GM06990 (cell line): ENCODE measurements at regions not wholly inside any gene's neighbourhood (a gene's known extent, or its start where the extent isn't known, plus 50 kb on each side); places are given as distances from the start of the nearest gene placed in this dataset.

ENCODE experiments used
- DNase-seq: peaks from one replicate; pipeline ENCODE4 v3.0.0-alpha.2; 2011; ENCODE audit not compliant: insufficient read length; ENCODE audit errors: extremely low read depth
- H3K27me3 ChIP-seq: replicated peaks from 2 replicates; pipeline ENCODE4 v1.6.0; 2011; ENCODE audit warnings: low read length; ENCODE audit not compliant: control insufficient read depth, insufficient read depth
- H3K36me3 ChIP-seq: 2 replicates; pipeline ENCODE4 v1.5.1; 2011; ENCODE audit warnings: low read length; ENCODE audit not compliant: control insufficient read depth, insufficient read depth
- H3K4me3 ChIP-seq: replicated peaks from 2 replicates; pipeline ENCODE4 v1.5.1; 2011; ENCODE audit warnings: low read depth, mild to moderate bottlenecking, control low read depth, low read length
- CTCF ChIP-seq: IDR thresholded peaks from 2 replicates; pipeline ENCODE4 v1.5.1; 2011; ENCODE audit warnings: low read length, control low read depth, mild to moderate bottlenecking, inconsistent platforms; ENCODE audit not compliant: insufficient read depth, poor library complexity, severe bottlenecking

- no peak for DNase-seq
- Histone ChIP-seq H3K36me3 (no peaks in the 10 kb centered on the region), H3K27me3 (no peaks in the 10 kb centered on the region; the same call in none of the 2 replicates), H3K4me3 (no peak overlapping the region)
- no peak for TF ChIP-seq CTCF
These were observed 97.3 kb downstream of the CTTN start for GRCh38 chr11:70495351-70496310.

GRCh38 chr11:70496591-70497535, 98.5 kb downstream of the CTTN start:
- Histone ChIP-seq H3K36me3 (no peaks in the 10 kb centered on the region), H3K4me3 (no peak overlapping the region), H3K27me3 (no peaks in the 10 kb centered on the region; the same call in none of the 2 replicates)
- DNase-seq, result no peak
- TF ChIP-seq CTCF, result no peak

GRCh38 chr11:70497536-70498075, 99.3 kb downstream of the CTTN start:
- TF ChIP-seq CTCF, result no peak
- Histone ChIP-seq H3K27me3 (no peaks in the 10 kb centered on the region; the same call in none of the 2 replicates), H3K36me3 (no peaks in the 10 kb centered on the region), H3K4me3 (no peak overlapping the region)
- no peak for DNase-seq

- DNase-seq, result no peak
- Histone ChIP-seq H3K36me3 (no peaks in the 10 kb centered on the region), H3K4me3 (no peak overlapping the region), H3K27me3 (no peaks in the 10 kb centered on the region; the same call in none of the 2 replicates)
- TF ChIP-seq CTCF, result no peak
These were observed 99.8 kb downstream of the CTTN start for GRCh38 chr11:70498171-70498571.

- no peak overlapping the region for H3K4me3 ChIP-seq
- H3K27me3 ChIP-seq, result no peaks in the 10 kb centered on the region; the same call in none of the 2 replicates
- no peak for TF ChIP-seq CTCF
- DNase-seq, result no peak
- no peaks in the 10 kb centered on the region for H3K36me3 ChIP-seq
These were observed 100.9 kb downstream of the CTTN start for GRCh38 chr11:70498976-70499801.
